Fibroblast of lung (primary cell): ENCODE measurements at regions not wholly inside any gene's neighbourhood (a gene's known extent, or its start where the extent isn't known, plus 50 kb on each side); places are given as distances from the start of the nearest gene placed in this dataset.
A peak's percentile ranks its signal among the peaks of the same experiment; 100 is the strongest.

Experiments
- DNase-seq, 2 donors: peaks; one replicate each; pipeline versions ENCODE4 v3.0.0 to v3.0.0-alpha.2; 2010; ENCODE audit warnings: low read depth in 2 of 2
- H2AFZ ChIP-seq: 2 replicates; pipeline ENCODE4 v1.5.1; 2012; ENCODE audit warnings: low read length, control low read depth, inconsistent platforms
- H3K27ac ChIP-seq: 2 replicates; pipeline ENCODE4 v1.5.1; 2011; ENCODE audit warnings: low read length, control low read depth; ENCODE audit not compliant: insufficient read depth
- H3K27me3 ChIP-seq: 2 replicates; pipeline ENCODE4 v1.5.1; 2011; ENCODE audit warnings: mild to moderate bottlenecking, low read length; ENCODE audit not compliant: control insufficient read depth, insufficient read depth
- H3K36me3 ChIP-seq: 2 replicates; pipeline ENCODE4 v1.5.1; 2011; ENCODE audit warnings: low read length; ENCODE audit not compliant: control insufficient read depth, insufficient read depth
- H3K4me1 ChIP-seq: 2 replicates; pipeline ENCODE4 v1.5.1; 2011; ENCODE audit warnings: low read length; ENCODE audit not compliant: control insufficient read depth, insufficient read depth; ENCODE audit errors: extremely low read depth
- H3K4me2 ChIP-seq: 2 replicates; pipeline ENCODE4 v1.5.1; 2011; ENCODE audit warnings: low read length, control low read depth; ENCODE audit not compliant: insufficient read depth; ENCODE audit errors: extremely low read depth
- H3K4me3 ChIP-seq, 4 experiments: fragments of 200-600 bp in 1 of 4; sonication (generic) in 1 of 4; replicated peaks in 1 of 4; 2 replicates each; pipeline ENCODE4 v1.5.1; 2011 to 2016; ENCODE audit warnings: low read length in 4 of 4, low read depth in 3 of 4, mild to moderate bottlenecking in 3 of 4, control low read depth in 2 of 4, inconsistent platforms in 1 of 4, mixed read lengths in 1 of 4; ENCODE audit not compliant: insufficient read depth in 1 of 4; ENCODE audit errors: control extremely low read depth in 1 of 4
- H3K79me2 ChIP-seq: 2 replicates; pipeline ENCODE4 v1.5.1; 2012; ENCODE audit warnings: mild to moderate bottlenecking, low read length, inconsistent platforms; ENCODE audit not compliant: control insufficient read depth, insufficient read depth
- H3K9ac ChIP-seq: 2 replicates; pipeline ENCODE4 v1.5.1; 2011; ENCODE audit warnings: mild to moderate bottlenecking, low read length, control low read depth; ENCODE audit not compliant: insufficient read depth
- H3K9me3 ChIP-seq: 2 replicates; pipeline ENCODE4 v1.5.1; 2012; ENCODE audit warnings: low read depth, low read length; ENCODE audit not compliant: control insufficient read depth, insufficient read depth
- H4K20me1 ChIP-seq: 2 replicates; pipeline ENCODE4 v1.5.1; 2011; ENCODE audit warnings: low read length; ENCODE audit not compliant: control insufficient read depth, insufficient read depth; ENCODE audit errors: extremely low read depth
- EZH2 ChIP-seq: IDR thresholded peaks from 2 replicates; pipeline ENCODE4 v1.5.1; 2012; ENCODE audit warnings: low read length, control low read depth, mild to moderate bottlenecking; ENCODE audit errors: missing control alignments
- TF ChIP-seq, protein P1 (sequence below), 2 donors: IDR thresholded peaks in 1 of 2; conservative IDR thresholded peaks in 1 of 2; 1 replicate in 1 of 2; 2 replicates in 1 of 2; pipeline ENCODE4 v1.5.1; 2011 to 2012; ENCODE audit warnings: low read length in 2 of 2, control low read depth in 1 of 2, inconsistent platforms in 1 of 2, low read depth in 1 of 2, mild to moderate bottlenecking in 1 of 2

DNA sequence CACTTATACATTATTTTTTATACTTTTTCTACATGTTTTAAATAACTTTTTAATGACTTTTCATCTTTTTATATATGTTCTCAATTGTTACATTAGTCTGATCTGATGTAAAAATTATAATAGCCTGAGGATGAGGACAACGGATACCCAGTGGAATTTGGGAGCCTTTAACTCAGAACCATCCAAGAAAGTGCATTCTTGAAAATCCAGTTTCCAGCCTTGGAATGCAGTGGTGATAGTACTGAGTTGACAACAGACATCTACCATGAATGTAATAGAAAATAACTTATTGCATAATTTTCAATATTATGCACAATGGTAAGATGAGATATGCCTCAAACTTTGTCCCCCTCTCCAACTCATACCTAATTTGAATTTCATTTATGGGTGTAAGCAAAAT is 120.7 kb upstream of the ZC3H15 start:
- Histone ChIP-seq H3K27ac (no peak overlapping the region), H3K9ac (no peak overlapping the region), H3K4me3 (no peak overlapping the region), H3K9me3 (no peaks in the 10 kb centered on the region), H2AFZ (no peak overlapping the region), H3K36me3 (no peaks in the 10 kb centered on the region), H4K20me1 (no peaks in the 10 kb centered on the region), H3K4me1 (no peaks in the 10 kb centered on the region), H3K79me2 (no peaks in the 10 kb centered on the region), H3K27me3 (no peaks in the 10 kb centered on the region), H3K4me2 (no peak overlapping the region)
- TF ChIP-seq, protein P1, sequence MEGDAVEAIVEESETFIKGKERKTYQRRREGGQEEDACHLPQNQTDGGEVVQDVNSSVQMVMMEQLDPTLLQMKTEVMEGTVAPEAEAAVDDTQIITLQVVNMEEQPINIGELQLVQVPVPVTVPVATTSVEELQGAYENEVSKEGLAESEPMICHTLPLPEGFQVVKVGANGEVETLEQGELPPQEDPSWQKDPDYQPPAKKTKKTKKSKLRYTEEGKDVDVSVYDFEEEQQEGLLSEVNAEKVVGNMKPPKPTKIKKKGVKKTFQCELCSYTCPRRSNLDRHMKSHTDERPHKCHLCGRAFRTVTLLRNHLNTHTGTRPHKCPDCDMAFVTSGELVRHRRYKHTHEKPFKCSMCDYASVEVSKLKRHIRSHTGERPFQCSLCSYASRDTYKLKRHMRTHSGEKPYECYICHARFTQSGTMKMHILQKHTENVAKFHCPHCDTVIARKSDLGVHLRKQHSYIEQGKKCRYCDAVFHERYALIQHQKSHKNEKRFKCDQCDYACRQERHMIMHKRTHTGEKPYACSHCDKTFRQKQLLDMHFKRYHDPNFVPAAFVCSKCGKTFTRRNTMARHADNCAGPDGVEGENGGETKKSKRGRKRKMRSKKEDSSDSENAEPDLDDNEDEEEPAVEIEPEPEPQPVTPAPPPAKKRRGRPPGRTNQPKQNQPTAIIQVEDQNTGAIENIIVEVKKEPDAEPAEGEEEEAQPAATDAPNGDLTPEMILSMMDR (conservative IDR thresholded peaks at IDR 0.05 in 1 of 2, IDR thresholded peaks at IDR 0.05 in 1 of 2; ENCODE audit: low read depth in 1 of 2, low read length in 2 of 2), result no peak
- TF ChIP-seq EZH2, result no peak
- DNase-seq, result peak in 1 of 2 donors; percentile 39

DNA sequence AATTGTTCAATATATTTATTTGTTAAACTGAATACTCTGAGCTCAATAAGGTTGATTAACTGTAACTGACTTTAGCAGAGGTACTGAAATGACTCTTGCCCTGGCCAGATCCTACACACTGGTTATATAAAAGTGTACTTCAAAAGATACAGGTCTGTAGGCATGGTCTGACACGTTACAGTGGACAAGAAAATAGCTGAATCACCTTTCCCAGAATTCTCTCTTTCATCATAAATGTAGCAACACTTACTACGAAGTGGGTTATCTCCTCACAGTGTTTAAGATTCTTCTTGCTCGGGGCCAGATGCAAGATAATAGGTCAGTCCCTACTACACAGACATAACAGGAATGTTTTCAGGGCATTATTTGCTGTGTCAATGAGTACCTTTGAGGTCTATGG is 107.0 kb upstream of the ZC3H15 start:
- no peaks in the 10 kb centered on the region for H3K27me3 ChIP-seq
- H3K4me1 ChIP-seq, result no peaks in the 10 kb centered on the region
- no peak overlapping the region for H3K4me3 ChIP-seq
- no peaks in the 10 kb centered on the region for H3K36me3 ChIP-seq
- H3K27ac ChIP-seq, result no peak overlapping the region
- no peak overlapping the region for H2AFZ ChIP-seq
- no peaks in the 10 kb centered on the region for H4K20me1 ChIP-seq
- TF ChIP-seq, protein P1 (conservative IDR thresholded peaks at IDR 0.05 in 1 of 2, IDR thresholded peaks at IDR 0.05 in 1 of 2; ENCODE audit: low read depth in 1 of 2, low read length in 2 of 2), result no peak
- no peak for TF ChIP-seq EZH2
- H3K9ac ChIP-seq, result no peak overlapping the region
- no peak overlapping the region for H3K4me2 ChIP-seq
- no peaks in the 10 kb centered on the region for H3K9me3 ChIP-seq
- no peaks in the 10 kb centered on the region for H3K79me2 ChIP-seq
- DNase-seq, result peak in 1 of 2 donors; percentile 3

DNA sequence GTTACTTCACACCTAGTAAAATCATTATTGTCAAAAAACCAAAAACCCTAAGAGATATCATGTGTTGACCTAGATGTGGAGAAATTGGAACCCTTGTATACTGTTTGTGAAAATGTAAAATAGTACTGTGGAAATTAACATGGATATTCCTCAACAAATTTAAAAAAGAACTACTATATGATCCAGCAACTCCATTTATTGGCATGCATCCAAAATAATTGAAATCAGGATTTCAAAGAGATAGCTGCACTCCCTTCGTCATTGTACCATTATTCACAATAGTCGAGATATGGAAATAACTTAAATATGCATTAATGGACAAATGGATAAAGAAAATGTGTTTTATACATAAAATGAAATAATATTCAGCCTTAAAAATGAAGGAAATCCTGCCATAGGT is 105.3 kb upstream of the ZC3H15 start:
- no peak overlapping the region for H3K4me2 ChIP-seq
- no peaks in the 10 kb centered on the region for H3K79me2 ChIP-seq
- H3K27me3 ChIP-seq, result no peaks in the 10 kb centered on the region
- H2AFZ ChIP-seq, result no peak overlapping the region
- H3K27ac ChIP-seq, result no peak overlapping the region
- H3K4me1 ChIP-seq, result no peaks in the 10 kb centered on the region
- H3K9me3 ChIP-seq, result no peaks in the 10 kb centered on the region
- no peaks in the 10 kb centered on the region for H3K36me3 ChIP-seq
- H3K9ac ChIP-seq, result no peak overlapping the region
- no peak overlapping the region for H3K4me3 ChIP-seq
- DNase-seq, result no peak
- no peak for TF ChIP-seq EZH2
- TF ChIP-seq, protein P1 (conservative IDR thresholded peaks at IDR 0.05 in 1 of 2, IDR thresholded peaks at IDR 0.05 in 1 of 2; ENCODE audit: low read depth in 1 of 2, low read length in 2 of 2), result no peak
- no peaks in the 10 kb centered on the region for H4K20me1 ChIP-seq
